ENCODE measurements at regions not wholly inside any gene's neighbourhood (a gene's known extent, or its start where the extent isn't known, plus 50 kb on each side); places are given as distances from the start of the nearest gene placed in this dataset.

- Mint-ChIP-seq H3K4me3 (no peak overlapping the region), H3K27me3 (ENCODE audit: low read depth) (no peaks in the 10 kb centered on the region), H3K9me3 (peaks cover 0 to 2% of the 10 kb centered on the region in 2 donors), H3K4me1 (ENCODE audit: low read depth) (peaks cover 44% of the 10 kb centered on the region), H3K36me3 (ENCODE audit: insufficient read depth in 2 of 2) (peaks cover 3% of the 10 kb centered on the region in 2 donors), H3K27ac (no peak overlapping the region)
- DNase-seq = no peak
- no peak for ATAC-seq (replicated peaks in 1 of 2)
These were observed 236.2 kb downstream of the CD83 start for GRCh38 chr6:14353798-14354197.

DNA sequence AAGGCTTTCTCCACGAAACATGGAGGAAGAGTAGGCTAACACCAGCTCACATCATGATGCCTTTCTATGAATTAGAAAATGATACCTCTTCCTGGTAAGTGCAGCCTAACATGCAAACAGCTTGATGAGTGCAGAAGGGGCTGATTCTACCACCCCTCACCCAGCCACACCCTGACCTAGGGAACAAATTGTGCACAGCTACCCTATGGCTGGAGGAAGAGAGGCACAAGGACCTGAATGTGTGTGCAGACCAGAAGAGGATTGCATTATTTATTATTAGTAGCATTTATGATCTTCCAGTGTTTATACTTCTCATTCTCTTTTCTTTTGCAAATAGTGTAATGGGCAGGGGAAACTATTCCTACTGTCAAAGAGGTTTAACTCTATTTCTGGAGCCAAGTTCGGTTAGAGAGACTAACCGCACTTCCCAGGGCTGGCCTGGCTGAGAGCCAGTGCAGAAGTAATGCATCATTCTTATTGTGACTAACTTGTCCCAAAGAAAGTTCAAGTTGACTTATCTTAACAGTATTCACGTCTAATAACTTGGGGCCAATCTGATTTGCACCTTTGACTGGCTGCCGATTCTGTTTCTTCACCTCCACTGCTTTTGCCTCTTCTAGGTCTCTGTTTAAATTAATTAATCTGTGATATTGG is 237.5 kb downstream of the CD83 start:
- H3K27ac Mint-ChIP-seq = no peak overlapping the region
- H3K4me3 Mint-ChIP-seq = no peak overlapping the region
- H3K9me3 Mint-ChIP-seq = peaks cover 0 to 2% of the 10 kb centered on the region in 2 donors
- no peaks in the 10 kb centered on the region for H3K27me3 Mint-ChIP-seq (ENCODE audit: low read depth)
- ATAC-seq (replicated peaks in 1 of 2) = peak; percentile 47 to 66
- H3K36me3 Mint-ChIP-seq (ENCODE audit: insufficient read depth in 2 of 2) = peaks cover 3% of the 10 kb centered on the region in 2 donors
- peaks cover 50% of the 10 kb centered on the region for H3K4me1 Mint-ChIP-seq (ENCODE audit: low read depth)
- peak; percentile 17 to 57 for DNase-seq

- Mint-ChIP-seq H3K4me3 (no peak overlapping the region), H3K36me3 (ENCODE audit: insufficient read depth in 2 of 2) (peaks cover 0 to 1% of the 10 kb centered on the region in 2 donors), H3K27ac (no peak overlapping the region), H3K4me1 (ENCODE audit: low read depth) (peaks cover 31% of the 10 kb centered on the region), H3K27me3 (ENCODE audit: low read depth) (peaks cover 8% of the 10 kb centered on the region), H3K9me3 (no peaks in the 10 kb centered on the region)
- DNase-seq (no peak), ATAC-seq (replicated peaks in 1 of 2) (no peak)
These were observed 241.9 kb downstream of the CD83 start for GRCh38 chr6:14359438-14359837.

DNA sequence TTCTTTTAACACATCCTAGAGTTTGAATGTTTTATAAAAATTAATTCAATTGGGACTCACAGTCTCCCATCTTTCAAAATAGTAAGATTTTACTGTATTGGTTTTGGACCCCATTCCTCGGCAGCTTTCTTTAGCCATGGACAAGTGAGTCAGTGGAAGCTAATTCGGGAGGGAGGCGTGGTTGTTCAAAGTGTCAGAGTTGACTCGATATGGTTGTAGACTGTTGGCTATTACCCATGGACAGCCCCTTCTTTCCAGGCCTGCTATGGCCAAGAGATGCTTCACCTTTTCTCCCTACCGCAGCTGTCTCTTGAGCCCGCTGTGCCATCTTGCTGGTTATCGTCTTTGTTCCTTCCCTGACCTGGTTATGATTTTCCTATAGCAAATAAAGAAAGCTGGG is 243.0 kb downstream of the CD83 start:
- H3K27ac Mint-ChIP-seq = no peak overlapping the region
- ATAC-seq (replicated peaks in 1 of 2) (no peak), DNase-seq (no peak)
- peaks cover 21% of the 10 kb centered on the region for H3K4me1 Mint-ChIP-seq (ENCODE audit: low read depth)
- peaks cover 8% of the 10 kb centered on the region for H3K27me3 Mint-ChIP-seq (ENCODE audit: low read depth)
- H3K9me3 Mint-ChIP-seq = no peaks in the 10 kb centered on the region
- no peaks in the 10 kb centered on the region for H3K36me3 Mint-ChIP-seq (ENCODE audit: insufficient read depth in 2 of 2)
- H3K4me3 Mint-ChIP-seq = no peak overlapping the region

GRCh38 chr6:14361297-14361696 is 243.7 kb downstream of the CD83 start:
- Mint-ChIP-seq H3K9me3 (no peaks in the 10 kb centered on the region), H3K4me3 (no peak overlapping the region), H3K36me3 (ENCODE audit: insufficient read depth in 2 of 2) (no peaks in the 10 kb centered on the region), H3K4me1 (ENCODE audit: low read depth) (peaks cover 21% of the 10 kb centered on the region), H3K27ac (no peak overlapping the region), H3K27me3 (ENCODE audit: low read depth) (peaks cover 8% of the 10 kb centered on the region)
- no peak for DNase-seq
- no peak for ATAC-seq (replicated peaks in 1 of 2)

GRCh38 chr6:14361956-14362587 is 244.5 kb downstream of the CD83 start:
- DNase-seq = no peak
- ATAC-seq (replicated peaks in 1 of 2) = no peak
- Mint-ChIP-seq H3K27me3 (ENCODE audit: low read depth) (peaks cover 8% of the 10 kb centered on the region), H3K9me3 (no peaks in the 10 kb centered on the region), H3K4me1 (ENCODE audit: low read depth) (peaks cover 21% of the 10 kb centered on the region), H3K36me3 (ENCODE audit: insufficient read depth in 2 of 2) (no peaks in the 10 kb centered on the region), H3K27ac (no peak overlapping the region), H3K4me3 (no peak overlapping the region)

DNA sequence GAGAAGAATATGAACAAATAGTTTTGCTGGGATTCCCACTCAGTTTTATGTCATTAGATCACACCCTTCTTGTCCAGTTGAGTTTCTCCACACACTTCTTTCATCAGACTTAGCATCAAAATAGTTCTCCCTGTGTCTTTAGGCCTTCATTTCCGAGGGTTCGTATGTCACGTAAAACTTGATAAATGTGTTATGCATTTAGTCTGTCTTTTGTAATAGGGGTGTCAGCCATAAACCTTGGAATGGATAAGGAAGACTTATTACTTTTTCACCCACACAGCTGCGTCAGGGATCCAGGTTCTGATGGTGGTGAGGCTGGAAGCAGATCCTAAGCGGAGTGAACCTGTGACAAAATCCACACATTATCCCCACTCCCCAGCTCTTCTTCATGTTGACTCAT is 246.8 kb downstream of the CD83 start:
- DNase-seq (no peak), ATAC-seq (replicated peaks in 1 of 2) (no peak)
- Mint-ChIP-seq H3K4me1 (ENCODE audit: low read depth) (peaks cover 8% of the 10 kb centered on the region), H3K27me3 (ENCODE audit: low read depth) (peaks cover 8% of the 10 kb centered on the region), H3K27ac (no peak overlapping the region), H3K36me3 (ENCODE audit: insufficient read depth in 2 of 2) (no peaks in the 10 kb centered on the region), H3K9me3 (no peaks in the 10 kb centered on the region), H3K4me3 (no peak overlapping the region)

DNA sequence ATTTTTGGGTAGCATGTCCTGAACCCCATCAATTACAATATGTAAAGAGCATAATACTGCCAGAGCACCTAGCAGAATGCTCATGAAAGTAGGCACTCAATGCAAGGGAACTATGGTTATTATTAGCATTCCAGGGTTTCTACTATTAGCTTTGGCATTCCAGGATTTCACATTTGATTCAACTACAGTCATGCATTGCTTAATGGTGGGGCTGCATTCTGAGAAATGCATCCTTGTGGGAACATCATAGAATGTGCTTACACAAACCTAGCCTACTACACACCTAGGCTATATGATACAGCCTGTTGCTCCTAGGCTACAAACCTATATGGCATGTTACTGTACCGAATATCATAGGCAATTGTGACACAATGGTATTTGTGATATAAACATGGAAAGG is 247.8 kb downstream of the CD83 start:
- Mint-ChIP-seq H3K4me3 (no peak overlapping the region), H3K27ac (no peak overlapping the region), H3K9me3 (no peaks in the 10 kb centered on the region), H3K36me3 (ENCODE audit: insufficient read depth in 2 of 2) (no peaks in the 10 kb centered on the region), H3K4me1 (ENCODE audit: low read depth) (peaks cover 14% of the 10 kb centered on the region), H3K27me3 (ENCODE audit: low read depth) (peaks cover 8% of the 10 kb centered on the region)
- DNase-seq (no peak), ATAC-seq (replicated peaks in 1 of 2) (no peak)

GRCh38 chr6:14366315-14366714 is 248.7 kb downstream of the CD83 start:
- H3K27ac Mint-ChIP-seq = no peak overlapping the region
- H3K27me3 Mint-ChIP-seq (ENCODE audit: low read depth) = peaks cover 2% of the 10 kb centered on the region
- H3K4me1 Mint-ChIP-seq (ENCODE audit: low read depth) = peaks cover 20% of the 10 kb centered on the region
- no peak overlapping the region for H3K4me3 Mint-ChIP-seq
- H3K9me3 Mint-ChIP-seq = no peaks in the 10 kb centered on the region
- ATAC-seq (replicated peaks in 1 of 2) = no peak
- H3K36me3 Mint-ChIP-seq (ENCODE audit: insufficient read depth in 2 of 2) = no peaks in the 10 kb centered on the region
- DNase-seq = no peak

- Mint-ChIP-seq H3K36me3 (ENCODE audit: insufficient read depth in 2 of 2) (no peaks in the 10 kb centered on the region), H3K4me1 (ENCODE audit: low read depth) (peaks cover 26% of the 10 kb centered on the region), H3K9me3 (no peaks in the 10 kb centered on the region), H3K27me3 (ENCODE audit: low read depth) (no peaks in the 10 kb centered on the region), H3K4me3 (no peak overlapping the region), H3K27ac (no peak overlapping the region)
- DNase-seq = no peak
- no peak for ATAC-seq (replicated peaks in 1 of 2)
These were observed 249.3 kb downstream of the CD83 start for GRCh38 chr6:14366872-14367271.

DNA sequence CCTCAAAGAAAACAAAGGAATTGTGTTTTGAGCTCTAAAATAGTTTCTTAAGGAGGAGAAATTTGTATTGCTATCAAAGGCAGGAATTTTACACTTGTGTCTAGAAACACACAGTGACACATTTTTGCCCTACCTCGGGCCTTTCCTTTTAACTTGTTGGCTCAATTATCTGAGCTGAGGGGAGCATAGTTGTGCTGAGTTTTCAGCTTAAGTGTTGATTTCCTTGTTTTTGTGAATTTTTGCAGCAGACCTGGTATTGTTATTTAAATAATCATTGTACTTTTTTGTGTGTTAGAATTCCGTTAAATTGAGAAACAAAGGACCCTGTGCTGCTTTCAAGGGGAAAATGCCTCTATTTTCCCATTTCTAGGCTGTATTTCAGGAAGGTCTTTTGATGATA is 249.7 kb downstream of the CD83 start:
- H3K36me3 Mint-ChIP-seq (ENCODE audit: insufficient read depth in 2 of 2) = no peaks in the 10 kb centered on the region
- H3K4me1 Mint-ChIP-seq (ENCODE audit: low read depth) = peaks cover 30% of the 10 kb centered on the region
- no peaks in the 10 kb centered on the region for H3K9me3 Mint-ChIP-seq
- no peak for DNase-seq
- ATAC-seq (replicated peaks in 1 of 2) = no peak
- no peak overlapping the region for H3K4me3 Mint-ChIP-seq
- no peak overlapping the region for H3K27ac Mint-ChIP-seq
- H3K27me3 Mint-ChIP-seq (ENCODE audit: low read depth) = no peaks in the 10 kb centered on the region

DNA sequence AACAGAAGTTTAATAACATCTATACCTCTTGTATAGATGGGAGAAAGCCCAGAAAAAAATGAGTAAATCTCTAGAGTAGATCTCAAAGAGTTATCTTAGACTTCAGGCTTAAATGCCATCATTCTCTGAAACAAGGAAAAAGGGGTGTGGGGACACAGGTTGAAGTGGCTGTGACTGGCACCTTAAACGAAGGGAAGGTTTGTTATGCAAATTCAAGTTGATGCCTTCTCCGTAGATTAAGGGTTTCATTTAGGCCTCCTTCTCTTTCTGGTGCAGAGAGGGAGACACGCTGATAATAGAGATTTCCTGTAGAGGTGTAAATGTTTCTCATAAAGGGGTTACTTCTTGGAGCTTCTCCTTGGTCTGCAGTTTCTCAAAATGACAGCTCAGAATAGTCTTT is 252.1 kb downstream of the CD83 start:
- DNase-seq (no peak), ATAC-seq (replicated peaks in 1 of 2) (no peak)
- H3K27ac Mint-ChIP-seq = no peak overlapping the region
- H3K27me3 Mint-ChIP-seq (ENCODE audit: low read depth) = no peaks in the 10 kb centered on the region
- H3K36me3 Mint-ChIP-seq (ENCODE audit: insufficient read depth in 2 of 2) = no peaks in the 10 kb centered on the region
- H3K4me1 Mint-ChIP-seq (ENCODE audit: low read depth) = peaks cover 50% of the 10 kb centered on the region
- H3K4me3 Mint-ChIP-seq = no peak overlapping the region
- H3K9me3 Mint-ChIP-seq = no peaks in the 10 kb centered on the region

DNA sequence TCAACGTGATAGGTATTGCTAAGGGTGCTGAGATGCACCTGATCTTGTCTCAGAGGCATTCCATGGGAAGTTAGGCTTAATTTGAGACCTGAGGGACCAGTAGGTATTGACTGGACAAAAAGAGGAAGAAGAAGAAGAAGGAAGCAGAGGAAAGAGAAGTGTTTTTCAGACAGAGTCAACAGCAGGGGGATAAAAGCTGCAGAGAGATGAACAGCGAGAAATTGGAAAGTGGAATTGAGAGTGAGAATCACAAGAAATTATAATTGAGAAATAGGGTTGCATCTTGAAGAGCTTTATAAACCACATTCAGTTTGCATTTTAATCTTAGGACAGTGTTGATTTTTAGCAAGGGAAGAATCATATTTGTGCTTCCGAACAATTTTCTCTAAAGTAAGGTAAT is 254.0 kb downstream of the CD83 start:
- Mint-ChIP-seq H3K27me3 (ENCODE audit: low read depth) (no peaks in the 10 kb centered on the region), H3K36me3 (ENCODE audit: insufficient read depth in 2 of 2) (no peaks in the 10 kb centered on the region), H3K27ac (no peak overlapping the region), H3K9me3 (no peaks in the 10 kb centered on the region), H3K4me1 (ENCODE audit: low read depth) (peaks cover 64% of the 10 kb centered on the region), H3K4me3 (peak overlapping the region; percentile 61 to 74)
- DNase-seq = no peak
- peak in 1 of 2 donors; percentile 28 for ATAC-seq (replicated peaks in 1 of 2)

Measured in activated T-cell treated with anti-CD3 and anti-CD28 coated beads, Interleukin-2, amount 50 U/mL, for 72 hours (primary cell).